HepG2 (cell line): ENCODE measurements at regions not wholly inside any gene's neighbourhood (a gene's known extent, or its start where the extent isn't known, plus 50 kb on each side); places are given as distances from the start of the nearest gene placed in this dataset.
A peak's percentile ranks its signal among the peaks of the same experiment; 100 is the strongest.

Experiments used
- ATAC-seq: fragments of 200-7000 bp; cut with Tn5 transposase; 3 replicates; pipeline ENCODE4 v1.9.1; 2020; ENCODE audit warnings: mild to moderate bottlenecking, moderate library complexity
- BruUV-seq: library from RNA; stranded (reverse); fragments of 400-500 nt; replicated peaks from 2 replicates; lab custom pipeline; 2021; lab: Mats Ljungman, UMichigan
- CTCF ChIA-PET: fragments of 300-600 bp; formaldehyde crosslinking; extraction: SDS; loops from one replicate; lab custom pipeline; 2021; ENCODE audit warnings: low total read pairs, inconsistent platforms, low intra/inter-chr PET ratio; lab: Yijun Ruan, JAX
- POLR2A ChIA-PET: fragments of 350-600 bp; sonication (Branson Sonifier 250); formaldehyde crosslinking; loops from one replicate; lab custom pipeline; 2020; ENCODE audit warnings: antibody characterized with exemption, inconsistent platforms; lab: Yijun Ruan, JAX
- DNase-seq: peaks from one replicate; pipeline ENCODE4 v3.0.0-alpha.2; 2015; ENCODE audit warnings: low spot score
- FAIRE-seq: peaks from 3 replicates; lab custom pipeline; 2011; peaks lifted over from hg19 to GRCh38; lab: Jason Lieb, UNC
- H2AFZ ChIP-seq: one replicate; pipeline ENCODE4 v1.6.1; 2011; ENCODE audit warnings: low read length, inconsistent platforms
- H3K27ac ChIP-seq: fragments of 300-600 bp; 3 replicates; pipeline ENCODE4 v1.8.0; 2011; ENCODE audit warnings: mixed run types, mild to moderate bottlenecking, mixed read lengths, low read length, inconsistent platforms; ENCODE audit not compliant: insufficient read depth; ENCODE audit errors: extremely low read length
- H3K27me3 ChIP-seq, 2 experiments: fragments of 200-600 bp in 1 of 2; 2 replicates in 1 of 2; 3 replicates in 1 of 2; pipeline versions ENCODE4 v1.6.0 to v1.8.0; 2011; ENCODE audit warnings: low read length in 2 of 2, mild to moderate bottlenecking in 2 of 2, moderate library complexity in 2 of 2, inconsistent platforms in 1 of 2; ENCODE audit not compliant: insufficient read depth in 2 of 2, control insufficient read depth in 1 of 2
- H3K36me3 ChIP-seq, 2 experiments: fragments of 200-600 bp in 1 of 2; replicated peaks in 1 of 2; 2 replicates in 1 of 2; 3 replicates in 1 of 2; pipeline versions ENCODE4 v1.5.1 to v1.8.0; 2011; ENCODE audit warnings: low read length in 2 of 2, inconsistent platforms in 1 of 2; ENCODE audit not compliant: insufficient read depth in 2 of 2, control insufficient read depth in 1 of 2
- H3K4me1 ChIP-seq: 2 replicates; pipeline ENCODE4 v1.5.1; 2012; ENCODE audit warnings: low read length, inconsistent platforms; ENCODE audit not compliant: insufficient read depth
- H3K4me2 ChIP-seq: 2 replicates; pipeline ENCODE4 v1.6.0; 2011; ENCODE audit warnings: low read depth, low read length, inconsistent platforms
- H3K4me3 ChIP-seq, 3 experiments: fragments of 200-600 bp in 1 of 3; sonication (generic), shearing (Covaris generic) in 1 of 3; replicated peaks in 1 of 3; 2 replicates each; pipeline ENCODE4 v1.5.1; 2011 to 2016; ENCODE audit warnings: low read length in 3 of 3, inconsistent platforms in 2 of 3, low read depth in 2 of 3, mild to moderate bottlenecking in 2 of 3, control low read depth in 1 of 3, mixed read lengths in 1 of 3; ENCODE audit not compliant: insufficient read depth in 1 of 3
- H3K79me2 ChIP-seq: one replicate; pipeline ENCODE4 v1.6.1; 2011; ENCODE audit warnings: low read length, inconsistent platforms; ENCODE audit not compliant: insufficient read depth
- H3K9ac ChIP-seq: 2 replicates; pipeline ENCODE4 v1.6.0; 2011; ENCODE audit warnings: mild to moderate bottlenecking, low read depth, low read length, inconsistent platforms; ENCODE audit not compliant: insufficient read depth
- H3K9me3 ChIP-seq: 2 replicates; pipeline ENCODE4 v1.5.1; 2012; ENCODE audit warnings: mild to moderate bottlenecking, low read length
- H4K20me1 ChIP-seq: 2 replicates; pipeline ENCODE4 v1.6.0; 2011; ENCODE audit warnings: inconsistent platforms, mild to moderate bottlenecking, low read length, moderate library complexity; ENCODE audit not compliant: insufficient read depth
- E2F5 ChIP-seq: sonication (generic); formaldehyde crosslinking; conservative IDR thresholded peaks from 2 replicates; pipeline ENCODE4 v1.4.0; 2020; ENCODE audit warnings: missing genetic modification reagents
- FOSL2 ChIP-seq: sonication (generic); formaldehyde crosslinking; IDR thresholded peaks from 2 replicates; pipeline ENCODE4 v1.4.0; 2020; ENCODE audit warnings: missing genetic modification reagents
- GABPA ChIP-seq, 2 experiments: IDR thresholded peaks; 2 replicates each; pipeline ENCODE4 v1.6.1; 2011 to 2016; ENCODE audit warnings: low read depth in 2 of 2, low read length in 1 of 2, missing biosample characterization in 1 of 2, missing genetic modification characterization in 1 of 2
- HMG20B ChIP-seq: conservative IDR thresholded peaks from 2 replicates; pipeline ENCODE4 v1.6.1; 2016; ENCODE audit warnings: missing genetic modification reagents, missing compliant biosample characterization
- PCBP1 ChIP-seq: fragments of 200-400 bp; formaldehyde crosslinking; IDR thresholded peaks from 2 replicates; pipeline ENCODE4 v1.6.1; 2017; ENCODE audit warnings: mild to moderate bottlenecking, low read depth, low read length, borderline replicate concordance
- POLR2AphosphoS5 ChIP-seq: IDR thresholded peaks from 2 replicates; pipeline ENCODE4 v1.6.1; 2012; ENCODE audit warnings: low read depth, low read length
- RBAK ChIP-seq: sonication (generic); formaldehyde crosslinking; IDR thresholded peaks from 2 replicates; pipeline ENCODE4 v1.5.1; 2020; ENCODE audit warnings: mild to moderate bottlenecking, missing genetic modification reagents
- RXRB ChIP-seq: IDR thresholded peaks from 2 replicates; pipeline ENCODE4 v1.6.1; 2016; ENCODE audit warnings: borderline replicate concordance, missing genetic modification reagents, missing compliant biosample characterization
- WIZ ChIP-seq: sonication (generic); formaldehyde crosslinking; IDR thresholded peaks from 2 replicates; pipeline ENCODE4 v1.5.1; 2020; ENCODE audit warnings: mild to moderate bottlenecking, missing genetic modification reagents
- ZNF232 ChIP-seq: sonication (generic); formaldehyde crosslinking; IDR thresholded peaks from 2 replicates; pipeline ENCODE4 v1.4.0; 2020; ENCODE audit warnings: missing genetic modification reagents, borderline replicate concordance
- ZNF337 ChIP-seq: sonication (generic); formaldehyde crosslinking; IDR thresholded peaks from 2 replicates; pipeline ENCODE4 v1.5.1; 2020; ENCODE audit warnings: missing genetic modification reagents, low read depth, mild to moderate bottlenecking, borderline replicate concordance
- ZNF780A ChIP-seq: sonication (generic); formaldehyde crosslinking; IDR thresholded peaks from 2 replicates; pipeline ENCODE4 v1.8.0; 2022; ENCODE audit warnings: mild to moderate bottlenecking, missing genetic modification reagents, moderate library complexity
- WGBS: methylation state at CpG from one replicate; pipeline ENCODE4 v1.1.6; 2017; ENCODE audit warnings: low lambda C conversion rate; 5-methylcytosine and 5-hydroxymethylcytosine counted together
- in situ Hi-C: cut with HindIII; loops from 2 replicates; pipeline ENCODE4 v1.10.0; 2017; ENCODE audit warnings: low pct_unique_long_range_greater_than_20kb; ENCODE audit not compliant: extremely low pct_ligation_motif_present
- intact Hi-C: fragments of 100-400 bp; cut with micrococcal nuclease; formaldehyde crosslinking; loops from one replicate; pipeline ENCODE4 v1.10.0; 2022; ENCODE audit not compliant: unreplicated experiment
- TF ChIP-seq, protein P1 (sequence below): sonication (generic); formaldehyde crosslinking; IDR thresholded peaks from 2 replicates; pipeline ENCODE4 v1.5.0; 2020; ENCODE audit warnings: missing genetic modification reagents

DNA sequence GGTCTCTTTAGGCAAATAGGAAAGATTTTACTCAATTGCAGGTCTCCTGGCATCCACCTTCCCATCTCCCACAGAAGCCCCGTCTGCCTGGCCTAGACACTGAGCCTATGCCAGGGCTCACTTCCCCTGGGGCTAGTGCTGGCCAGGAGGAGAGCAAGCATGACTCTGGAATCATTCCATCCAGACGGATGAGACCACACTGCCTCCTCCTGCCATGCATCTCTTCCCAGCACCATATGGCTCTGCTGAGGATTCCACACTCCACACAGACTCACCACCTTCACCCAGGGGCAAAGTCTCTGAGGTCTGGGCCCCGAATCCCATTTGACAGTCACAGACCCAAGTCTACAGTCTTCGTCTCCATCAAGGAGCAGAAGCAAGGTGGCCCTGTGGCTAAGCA lies 346.5 kb downstream of the C16orf95 start:
- ATAC-seq: no peak
- peaks cover 0 to 30% of the 10 kb centered on the region in 2 experiments; a peak in 4 of 5 replicates for H3K27me3 ChIP-seq

GRCh38 chr16:86971251-86971650 lies 345.9 kb downstream of the C16orf95 start:
- Histone ChIP-seq H3K9me3 (no peaks in the 10 kb centered on the region), H3K36me3 (no peaks in the 10 kb centered on the region), H4K20me1 (no peaks in the 10 kb centered on the region)
- intact Hi-C loops: no loop called here
- no TSS peak for BruUV-seq
- no peak for TF ChIP-seq PCBP1
- TF ChIP-seq, protein P1, sequence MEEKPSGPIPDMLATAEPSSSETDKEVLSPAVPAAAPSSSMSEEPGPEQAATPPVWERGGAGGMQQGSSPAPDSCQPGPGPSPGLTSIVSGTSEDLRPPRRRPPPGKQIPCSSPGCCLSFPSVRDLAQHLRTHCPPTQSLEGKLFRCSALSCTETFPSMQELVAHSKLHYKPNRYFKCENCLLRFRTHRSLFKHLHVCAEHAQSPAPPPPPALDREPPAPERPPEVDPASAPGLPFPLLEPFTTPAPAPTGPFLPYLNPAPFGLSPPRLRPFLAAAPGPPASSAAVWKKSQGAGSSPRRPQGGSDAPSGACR (CRISPR knock-in tag): no peak
- no peak for TF ChIP-seq FOSL2 (CRISPR knock-in tag)
- no peak for TF ChIP-seq GABPA (IDR thresholded peaks at IDR 0.05; ENCODE audit: low read depth, low read length)
- peak; percentile 27; the same call in 1 of the 2 replicates for TF ChIP-seq GABPA (CRISPR knock-in tag; IDR thresholded peaks at IDR 0.05; ENCODE audit: low read depth)
- no peak for TF ChIP-seq ZNF232
- TF ChIP-seq, all 625 proteins: peak for 1
- H3K27ac ChIP-seq: no peak overlapping the region
- FAIRE-seq (no peak), ATAC-seq (no peak), DNase-seq (no peak)
- in situ Hi-C loops: no loop called here
- WGBS: 23% methylated on average over 8 of the region's 8 CpGs
- ChIA-PET POLR2A (no interaction called here), CTCF (no interaction called here)
- H3K4me2 ChIP-seq: no peak overlapping the region
- H3K27me3 ChIP-seq: peaks cover 0 to 28% of the 10 kb centered on the region in 2 experiments; a peak in 4 of 5 replicates
- H3K79me2 ChIP-seq: no peaks in the 10 kb centered on the region
- H3K4me1 ChIP-seq: no peaks in the 10 kb centered on the region
- no peak overlapping the region for H3K9ac ChIP-seq
- H3K4me3 ChIP-seq: no peak overlapping the region
- H2AFZ ChIP-seq: no peak overlapping the region

More for the DNA sequence above, 346.5 kb downstream of the C16orf95 start:
- intact Hi-C loops: no loop called here
- Histone ChIP-seq H3K27ac (no peak overlapping the region), H3K79me2 (no peaks in the 10 kb centered on the region), H3K4me3 (no peak overlapping the region), H3K9me3 (no peaks in the 10 kb centered on the region), H3K4me1 (no peaks in the 10 kb centered on the region), H4K20me1 (no peaks in the 10 kb centered on the region; the same call in 1 of the 2 replicates), H3K4me2 (no peak overlapping the region), H2AFZ (no peak overlapping the region), H3K36me3 (no peaks in the 10 kb centered on the region), H3K9ac (no peak overlapping the region)
- in situ Hi-C loops: no loop called here
- no peak for TF ChIP-seq HMG20B (CRISPR knock-in tag)
- no peak for TF ChIP-seq POLR2AphosphoS5
- TF ChIP-seq RXRB (CRISPR knock-in tag): no peak
- no peak for TF ChIP-seq RBAK
- TF ChIP-seq E2F5 (CRISPR knock-in tag): no peak
- no peak for TF ChIP-seq ZNF337 (CRISPR knock-in tag)
- TF ChIP-seq ZNF780A (CRISPR knock-in tag): no peak
- no peak for TF ChIP-seq WIZ (CRISPR knock-in tag)
- TF ChIP-seq, protein P1 (CRISPR knock-in tag): no peak
- CTCF ChIA-PET: no interaction called here
- BruUV-seq: no TSS peak
- POLR2A ChIA-PET: no interaction called here
- WGBS: 7% methylated on average over 3 of the region's 4 CpGs
- no peak for FAIRE-seq
- no peak for DNase-seq
